Activated naive CD4-positive, alpha-beta T cell (primary cell): ENCODE measurements at regions not wholly inside any gene's neighbourhood (a gene's known extent, or its start where the extent isn't known, plus 50 kb on each side); places are given as distances from the start of the nearest gene placed in this dataset.

Experiments
- DNase-seq, 4 experiments: peaks; one replicate each; lab custom pipeline; 2025; lab: John Stamatoyannopoulos, UW

GRCh38 chr7:131898418-131898817 is 342.0 kb upstream of the PODXL start:
- no peak for DNase-seq

GRCh38 chr7:131897790-131898165 is 341.4 kb upstream of the PODXL start:
- no peak for DNase-seq

GRCh38 chr7:131897016-131897789 is 340.8 kb upstream of the PODXL start:
- DNase-seq, result no peak

- DNase-seq, result no peak
Observed at GRCh38 chr7:131896165-131896863, 339.9 kb upstream of the PODXL start.

GRCh38 chr7:131895541-131896164 is 339.2 kb upstream of the PODXL start:
- DNase-seq, result no peak

- no peak for DNase-seq
Observed at GRCh38 chr7:131893631-131894340, 337.4 kb upstream of the PODXL start.

GRCh38 chr7:131890176-131890575 is 333.7 kb upstream of the PODXL start:
- DNase-seq, result no peak

- DNase-seq, result no peak
Observed at GRCh38 chr7:131889572-131890150, 333.2 kb upstream of the PODXL start.

- no peak for DNase-seq
Observed at GRCh38 chr7:131883769-131884168, 327.3 kb upstream of the PODXL start.

GRCh38 chr7:131883196-131883595 is 326.8 kb upstream of the PODXL start:
- DNase-seq, result no peak

- DNase-seq, result no peak
Observed at GRCh38 chr7:131882321-131882720, 325.9 kb upstream of the PODXL start.

GRCh38 chr7:131880078-131880477 is 323.6 kb upstream of the PODXL start:
- DNase-seq, result no peak

GRCh38 chr7:131879424-131879823 is 323.0 kb upstream of the PODXL start:
- DNase-seq, result no peak

- DNase-seq, result no peak
Observed at GRCh38 chr7:131878777-131879176, 322.3 kb upstream of the PODXL start.

- no peak for DNase-seq
Observed at GRCh38 chr7:131873581-131873980, 317.2 kb upstream of the PODXL start.

GRCh38 chr7:131869986-131870385 is 313.6 kb upstream of the PODXL start:
- DNase-seq, result no peak

GRCh38 chr7:131869169-131869844 is 312.9 kb upstream of the PODXL start:
- DNase-seq, result no peak

- DNase-seq, result no peak
Observed at GRCh38 chr7:131867461-131867860, 311.0 kb upstream of the PODXL start.

- no peak for DNase-seq
Observed at GRCh38 chr7:131865911-131866310, 309.5 kb upstream of the PODXL start.

- DNase-seq, result no peak
Observed at GRCh38 chr7:131861620-131862346, 305.4 kb upstream of the PODXL start.
